GM23338 (cell line): ENCODE measurements at regions not wholly inside any gene's neighbourhood (a gene's known extent, or its start where the extent isn't known, plus 50 kb on each side); places are given as distances from the start of the nearest gene placed in this dataset.

Experiments used
- ATAC-seq: fragments of 200-7000 bp; cut with Tn5 transposase; 3 replicates; pipeline ENCODE4 v1.9.1; 2020
- DNase-seq: peaks from one replicate; pipeline ENCODE4 v3.0.0-alpha.2; 2015; ENCODE audit warnings: low spot score
- H2AFZ ChIP-seq: fragments of 200-600 bp; sonication (generic); 2 replicates; pipeline ENCODE4 v1.8.0; 2016; ENCODE audit warnings: antibody characterized with exemption, mild to moderate bottlenecking, moderate library complexity
- H3F3A ChIP-seq: fragments of 200-600 bp; sonication (generic); replicated peaks from 2 replicates; pipeline ENCODE4 v1.8.0; 2017; ENCODE audit warnings: antibody characterized with exemption, mixed run types, low read depth
- H3K27ac ChIP-seq: fragments of 200-600 bp; sonication (generic); 2 replicates; pipeline ENCODE4 v1.6.1; 2016; ENCODE audit warnings: low read depth
- H3K27me3 ChIP-seq: fragments of 200-600 bp; sonication (generic); 2 replicates; pipeline ENCODE4 v1.8.0; 2016; ENCODE audit warnings: mild to moderate bottlenecking, mixed run types, moderate library complexity; ENCODE audit not compliant: insufficient read depth
- H3K36me3 ChIP-seq: fragments of 200-600 bp; sonication (generic); 2 replicates; pipeline ENCODE4 v1.8.0; 2016; ENCODE audit warnings: mild to moderate bottlenecking; ENCODE audit not compliant: insufficient read depth
- H3K4me1 ChIP-seq: fragments of 200-600 bp; sonication (generic); 2 replicates; pipeline ENCODE4 v1.8.0; 2016; ENCODE audit warnings: mild to moderate bottlenecking, moderate library complexity; ENCODE audit not compliant: insufficient read depth
- H3K4me2 ChIP-seq: fragments of 200-600 bp; sonication (generic); 2 replicates; pipeline ENCODE4 v1.7.1; 2017; ENCODE audit warnings: mixed run types
- H3K4me3 ChIP-seq: fragments of 200-600 bp; sonication (generic); 2 replicates; pipeline ENCODE4 v1.6.1; 2016; ENCODE audit warnings: mixed run types
- H3K79me2 ChIP-seq: fragments of 200-600 bp; sonication (generic); replicated peaks from 2 replicates; pipeline ENCODE4 v1.8.0; 2017; ENCODE audit warnings: mild to moderate bottlenecking; ENCODE audit not compliant: insufficient read depth
- H3K9me2 ChIP-seq: fragments of 200-600 bp; sonication (generic); 2 replicates; pipeline ENCODE4 v1.8.0; 2017; ENCODE audit not compliant: insufficient read depth
- H4K20me1 ChIP-seq: fragments of 200-600 bp; sonication (generic); replicated peaks from 2 replicates; pipeline ENCODE4 v1.8.0; 2017; ENCODE audit warnings: mild to moderate bottlenecking; ENCODE audit not compliant: insufficient read depth
- H3K27ac Mint-ChIP-seq: 2 replicates; pipeline ENCODE4 v1.8.0; 2020; ENCODE audit warnings: inconsistent platforms, mild to moderate bottlenecking, moderate library complexity, mixed read lengths
- H3K27me3 Mint-ChIP-seq: 3 replicates; pipeline ENCODE4 v1.8.0; 2022; ENCODE audit warnings: low read depth, mild to moderate bottlenecking, moderate library complexity, mixed read lengths, inconsistent platforms; ENCODE audit not compliant: insufficient read depth, poor library complexity
- H3K36me3 Mint-ChIP-seq: 3 replicates; pipeline ENCODE4 v1.8.0; 2021; ENCODE audit warnings: low read depth, mild to moderate bottlenecking, inconsistent platforms, moderate library complexity, mixed read lengths
- H3K4me1 Mint-ChIP-seq: 3 replicates; pipeline ENCODE4 v1.8.0; 2020; ENCODE audit warnings: mild to moderate bottlenecking, inconsistent platforms, mixed read lengths
- H3K4me3 Mint-ChIP-seq: 3 replicates; pipeline ENCODE4 v1.8.0; 2021; ENCODE audit warnings: moderate library complexity, mild to moderate bottlenecking, inconsistent platforms, mixed read lengths
- H3K9me3 Mint-ChIP-seq: 3 replicates; pipeline ENCODE4 v1.8.0; 2020; ENCODE audit warnings: moderate library complexity, mild to moderate bottlenecking, inconsistent platforms, mixed read lengths
- CREB1 ChIP-seq: fragments of 250-450 bp; sonication (Bioruptor Pico); IDR thresholded peaks from 2 replicates; pipeline ENCODE4 v1.5.0; 2020; ENCODE audit warnings: low read depth, mild to moderate bottlenecking, moderate library complexity
- EZH2phosphoT487 ChIP-seq: fragments of 200-600 bp; sonication (generic); IDR thresholded peaks from one replicate; pipeline ENCODE4 v1.8.1; 2018; ENCODE audit warnings: antibody characterized with exemption; ENCODE audit not compliant: unreplicated experiment
- JUNB ChIP-seq: IDR thresholded peaks from one replicate; pipeline ENCODE4 v1.6.1; 2016; ENCODE audit warnings: antibody characterized with exemption; ENCODE audit not compliant: unreplicated experiment
- NANOG ChIP-seq: IDR thresholded peaks from 2 replicates; pipeline ENCODE4 v1.6.1; 2016; ENCODE audit warnings: antibody characterized with exemption, borderline replicate concordance
- TF ChIP-seq, protein P1 (sequence below): fragments of 250-450 bp; sonication (Bioruptor Pico); IDR thresholded peaks from 2 replicates; pipeline ENCODE4 v1.5.0; 2020; ENCODE audit warnings: mild to moderate bottlenecking, moderate library complexity
- TF ChIP-seq, protein P2 (sequence below): IDR thresholded peaks from one replicate; pipeline ENCODE4 v1.6.1; 2018; ENCODE audit warnings: antibody characterized with exemption; ENCODE audit not compliant: unreplicated experiment

DNA sequence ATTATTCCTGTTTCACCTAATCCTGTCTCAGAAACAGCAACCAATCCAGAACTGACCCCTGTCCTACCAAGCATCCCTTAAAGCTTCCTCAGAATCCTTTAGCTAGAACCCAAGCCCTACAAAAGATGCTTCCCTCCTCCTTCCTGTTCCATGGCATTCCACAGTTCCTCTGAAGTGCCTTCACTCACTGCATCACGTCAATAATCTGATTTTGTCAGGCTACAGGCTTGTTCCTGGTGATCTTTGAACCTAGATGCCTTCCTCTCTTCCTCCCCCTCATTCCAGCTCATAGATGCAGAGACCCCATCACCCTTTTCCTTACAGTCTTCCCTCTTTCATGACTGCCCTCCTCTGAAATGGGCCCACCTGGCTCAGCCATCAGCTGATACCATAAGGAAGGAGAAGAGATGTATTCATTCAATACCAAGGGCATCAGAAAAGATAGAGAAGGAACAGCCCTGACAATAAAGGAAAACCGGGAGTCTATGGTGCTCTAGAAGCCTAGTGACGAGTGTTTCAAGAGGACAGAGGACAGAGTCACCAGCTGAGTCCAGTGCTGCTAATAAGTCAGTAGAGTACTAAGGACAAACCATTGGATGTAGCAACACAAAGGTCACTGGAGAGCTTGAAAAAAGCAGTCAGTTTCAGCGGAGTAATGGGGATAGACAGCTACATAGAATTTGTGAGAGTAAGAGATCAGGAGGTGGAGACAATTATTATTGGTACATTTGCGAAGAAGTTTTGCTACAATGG is 62.5 kb upstream of the SPDEF start:
- H2AFZ ChIP-seq = no peak overlapping the region

More for the DNA sequence above, 62.5 kb upstream of the SPDEF start:
- Histone ChIP-seq H3K79me2 (peaks cover 28% of the 10 kb centered on the region), H3K4me2 (no peak overlapping the region), H3K27me3 (no peaks in the 10 kb centered on the region), H3K9me2 (peaks cover 4% of the 10 kb centered on the region; the same call in 1 of the 2 replicates), H3K4me1 (no peaks in the 10 kb centered on the region), H3F3A (no peaks in the 10 kb centered on the region), H4K20me1 (peaks cover 19% of the 10 kb centered on the region), H3K27ac (peak overlapping the region; percentile 60; the same call in 1 of the 2 replicates), H3K36me3 (no peaks in the 10 kb centered on the region), H3K4me3 (no peak overlapping the region)
- ATAC-seq (no peak), DNase-seq (no peak)
- Mint-ChIP-seq H3K36me3 (no peaks in the 10 kb centered on the region), H3K27me3 (no peaks in the 10 kb centered on the region), H3K9me3 (no peaks in the 10 kb centered on the region), H3K27ac (no peak overlapping the region), H3K4me3 (no peak overlapping the region), H3K4me1 (peaks cover 4% of the 10 kb centered on the region; the same call in 2 of the 3 replicates)
- TF ChIP-seq, protein P1, sequence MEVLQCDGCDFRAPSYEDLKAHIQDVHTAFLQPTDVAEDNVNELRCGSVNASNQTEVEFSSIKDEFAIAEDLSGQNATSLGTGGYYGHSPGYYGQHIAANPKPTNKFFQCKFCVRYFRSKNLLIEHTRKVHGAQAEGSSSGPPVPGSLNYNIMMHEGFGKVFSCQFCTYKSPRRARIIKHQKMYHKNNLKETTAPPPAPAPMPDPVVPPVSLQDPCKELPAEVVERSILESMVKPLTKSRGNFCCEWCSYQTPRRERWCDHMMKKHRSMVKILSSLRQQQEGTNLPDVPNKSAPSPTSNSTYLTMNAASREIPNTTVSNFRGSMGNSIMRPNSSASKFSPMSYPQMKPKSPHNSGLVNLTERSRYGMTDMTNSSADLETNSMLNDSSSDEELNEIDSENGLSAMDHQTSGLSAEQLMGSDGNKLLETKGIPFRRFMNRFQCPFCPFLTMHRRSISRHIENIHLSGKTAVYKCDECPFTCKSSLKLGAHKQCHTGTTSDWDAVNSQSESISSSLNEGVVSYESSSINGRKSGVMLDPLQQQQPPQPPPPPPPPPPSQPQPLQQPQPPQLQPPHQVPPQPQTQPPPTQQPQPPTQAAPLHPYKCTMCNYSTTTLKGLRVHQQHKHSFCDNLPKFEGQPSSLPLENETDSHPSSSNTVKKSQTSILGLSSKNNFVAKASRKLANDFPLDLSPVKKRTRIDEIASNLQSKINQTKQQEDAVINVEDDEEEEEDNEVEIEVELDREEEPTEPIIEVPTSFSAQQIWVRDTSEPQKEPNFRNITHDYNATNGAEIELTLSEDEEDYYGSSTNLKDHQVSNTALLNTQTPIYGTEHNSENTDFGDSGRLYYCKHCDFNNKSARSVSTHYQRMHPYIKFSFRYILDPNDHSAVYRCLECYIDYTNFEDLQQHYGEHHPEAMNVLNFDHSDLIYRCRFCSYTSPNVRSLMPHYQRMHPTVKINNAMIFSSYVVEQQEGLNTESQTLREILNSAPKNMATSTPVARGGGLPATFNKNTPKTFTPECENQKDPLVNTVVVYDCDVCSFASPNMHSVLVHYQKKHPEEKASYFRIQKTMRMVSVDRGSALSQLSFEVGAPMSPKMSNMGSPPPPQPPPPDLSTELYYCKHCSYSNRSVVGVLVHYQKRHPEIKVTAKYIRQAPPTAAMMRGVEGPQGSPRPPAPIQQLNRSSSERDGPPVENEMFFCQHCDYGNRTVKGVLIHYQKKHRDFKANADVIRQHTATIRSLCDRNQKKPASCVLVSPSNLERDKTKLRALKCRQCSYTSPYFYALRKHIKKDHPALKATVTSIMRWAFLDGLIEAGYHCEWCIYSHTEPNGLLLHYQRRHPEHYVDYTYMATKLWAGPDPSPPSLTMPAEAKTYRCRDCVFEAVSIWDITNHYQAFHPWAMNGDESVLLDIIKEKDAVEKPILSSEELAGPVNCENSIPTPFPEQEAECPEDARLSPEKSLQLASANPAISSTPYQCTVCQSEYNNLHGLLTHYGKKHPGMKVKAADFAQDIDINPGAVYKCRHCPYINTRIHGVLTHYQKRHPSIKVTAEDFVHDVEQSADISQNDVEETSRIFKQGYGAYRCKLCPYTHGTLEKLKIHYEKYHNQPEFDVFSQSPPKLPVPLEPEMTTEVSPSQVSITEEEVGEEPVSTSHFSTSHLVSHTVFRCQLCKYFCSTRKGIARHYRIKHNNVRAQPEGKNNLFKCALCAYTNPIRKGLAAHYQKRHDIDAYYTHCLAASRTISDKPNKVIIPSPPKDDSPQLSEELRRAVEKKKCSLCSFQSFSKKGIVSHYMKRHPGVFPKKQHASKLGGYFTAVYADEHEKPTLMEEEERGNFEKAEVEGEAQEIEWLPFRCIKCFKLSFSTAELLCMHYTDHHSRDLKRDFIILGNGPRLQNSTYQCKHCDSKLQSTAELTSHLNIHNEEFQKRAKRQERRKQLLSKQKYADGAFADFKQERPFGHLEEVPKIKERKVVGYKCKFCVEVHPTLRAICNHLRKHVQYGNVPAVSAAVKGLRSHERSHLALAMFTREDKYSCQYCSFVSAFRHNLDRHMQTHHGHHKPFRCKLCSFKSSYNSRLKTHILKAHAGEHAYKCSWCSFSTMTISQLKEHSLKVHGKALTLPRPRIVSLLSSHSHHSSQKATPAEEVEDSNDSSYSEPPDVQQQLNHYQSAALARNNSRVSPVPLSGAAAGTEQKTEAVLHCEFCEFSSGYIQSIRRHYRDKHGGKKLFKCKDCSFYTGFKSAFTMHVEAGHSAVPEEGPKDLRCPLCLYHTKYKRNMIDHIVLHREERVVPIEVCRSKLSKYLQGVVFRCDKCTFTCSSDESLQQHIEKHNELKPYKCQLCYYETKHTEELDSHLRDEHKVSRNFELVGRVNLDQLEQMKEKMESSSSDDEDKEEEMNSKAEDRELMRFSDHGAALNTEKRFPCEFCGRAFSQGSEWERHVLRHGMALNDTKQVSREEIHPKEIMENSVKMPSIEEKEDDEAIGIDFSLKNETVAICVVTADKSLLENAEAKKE (CRISPR knock-in tag) = no peak
- TF ChIP-seq NANOG = no peak
- TF ChIP-seq, protein P2, sequence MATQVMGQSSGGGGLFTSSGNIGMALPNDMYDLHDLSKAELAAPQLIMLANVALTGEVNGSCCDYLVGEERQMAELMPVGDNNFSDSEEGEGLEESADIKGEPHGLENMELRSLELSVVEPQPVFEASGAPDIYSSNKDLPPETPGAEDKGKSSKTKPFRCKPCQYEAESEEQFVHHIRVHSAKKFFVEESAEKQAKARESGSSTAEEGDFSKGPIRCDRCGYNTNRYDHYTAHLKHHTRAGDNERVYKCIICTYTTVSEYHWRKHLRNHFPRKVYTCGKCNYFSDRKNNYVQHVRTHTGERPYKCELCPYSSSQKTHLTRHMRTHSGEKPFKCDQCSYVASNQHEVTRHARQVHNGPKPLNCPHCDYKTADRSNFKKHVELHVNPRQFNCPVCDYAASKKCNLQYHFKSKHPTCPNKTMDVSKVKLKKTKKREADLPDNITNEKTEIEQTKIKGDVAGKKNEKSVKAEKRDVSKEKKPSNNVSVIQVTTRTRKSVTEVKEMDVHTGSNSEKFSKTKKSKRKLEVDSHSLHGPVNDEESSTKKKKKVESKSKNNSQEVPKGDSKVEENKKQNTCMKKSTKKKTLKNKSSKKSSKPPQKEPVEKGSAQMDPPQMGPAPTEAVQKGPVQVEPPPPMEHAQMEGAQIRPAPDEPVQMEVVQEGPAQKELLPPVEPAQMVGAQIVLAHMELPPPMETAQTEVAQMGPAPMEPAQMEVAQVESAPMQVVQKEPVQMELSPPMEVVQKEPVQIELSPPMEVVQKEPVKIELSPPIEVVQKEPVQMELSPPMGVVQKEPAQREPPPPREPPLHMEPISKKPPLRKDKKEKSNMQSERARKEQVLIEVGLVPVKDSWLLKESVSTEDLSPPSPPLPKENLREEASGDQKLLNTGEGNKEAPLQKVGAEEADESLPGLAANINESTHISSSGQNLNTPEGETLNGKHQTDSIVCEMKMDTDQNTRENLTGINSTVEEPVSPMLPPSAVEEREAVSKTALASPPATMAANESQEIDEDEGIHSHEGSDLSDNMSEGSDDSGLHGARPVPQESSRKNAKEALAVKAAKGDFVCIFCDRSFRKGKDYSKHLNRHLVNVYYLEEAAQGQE = no peak
- TF ChIP-seq JUNB = no peak
- no peak for TF ChIP-seq EZH2phosphoT487
- no peak for TF ChIP-seq CREB1 (CRISPR knock-in tag)
